ENCODE measurements at regions not wholly inside any gene's neighbourhood (a gene's known extent, or its start where the extent isn't known, plus 50 kb on each side); places are given as distances from the start of the nearest gene placed in this dataset.

DNA sequence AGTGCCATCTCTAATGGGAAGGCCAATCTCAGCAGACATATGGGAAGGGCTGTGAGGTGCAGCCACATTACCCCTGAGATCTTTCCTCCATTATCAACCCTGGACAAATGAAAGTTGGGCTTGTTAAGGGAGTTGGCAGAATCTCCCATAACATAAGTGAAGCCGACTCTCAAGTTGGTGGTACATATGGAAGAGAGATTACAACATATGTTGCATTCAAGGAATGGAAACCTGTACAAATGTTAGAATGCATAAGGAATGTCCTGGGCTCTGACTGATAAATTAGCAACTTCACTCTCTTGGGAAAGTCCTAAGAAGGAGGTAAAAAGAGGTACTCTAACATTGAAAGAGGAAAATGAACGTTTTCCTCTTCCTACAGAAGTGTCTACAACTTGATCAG, 288.7 kb downstream of the IL20RB start:
- TF ChIP-seq, protein P1, sequence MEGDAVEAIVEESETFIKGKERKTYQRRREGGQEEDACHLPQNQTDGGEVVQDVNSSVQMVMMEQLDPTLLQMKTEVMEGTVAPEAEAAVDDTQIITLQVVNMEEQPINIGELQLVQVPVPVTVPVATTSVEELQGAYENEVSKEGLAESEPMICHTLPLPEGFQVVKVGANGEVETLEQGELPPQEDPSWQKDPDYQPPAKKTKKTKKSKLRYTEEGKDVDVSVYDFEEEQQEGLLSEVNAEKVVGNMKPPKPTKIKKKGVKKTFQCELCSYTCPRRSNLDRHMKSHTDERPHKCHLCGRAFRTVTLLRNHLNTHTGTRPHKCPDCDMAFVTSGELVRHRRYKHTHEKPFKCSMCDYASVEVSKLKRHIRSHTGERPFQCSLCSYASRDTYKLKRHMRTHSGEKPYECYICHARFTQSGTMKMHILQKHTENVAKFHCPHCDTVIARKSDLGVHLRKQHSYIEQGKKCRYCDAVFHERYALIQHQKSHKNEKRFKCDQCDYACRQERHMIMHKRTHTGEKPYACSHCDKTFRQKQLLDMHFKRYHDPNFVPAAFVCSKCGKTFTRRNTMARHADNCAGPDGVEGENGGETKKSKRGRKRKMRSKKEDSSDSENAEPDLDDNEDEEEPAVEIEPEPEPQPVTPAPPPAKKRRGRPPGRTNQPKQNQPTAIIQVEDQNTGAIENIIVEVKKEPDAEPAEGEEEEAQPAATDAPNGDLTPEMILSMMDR (conservative IDR thresholded peaks at IDR 0.05; ENCODE audit: low read length), result no peak
- no peak for TF ChIP-seq EZH2phosphoT487 (IDR thresholded peaks at IDR 0.05; ENCODE audit: borderline replicate concordance)
